Activated B cell treated with CpG ODN at 0.5 μM for 24 hours (primary cell): ENCODE measurements at regions not wholly inside any gene's neighbourhood (a gene's known extent, or its start where the extent isn't known, plus 50 kb on each side); places are given as distances from the start of the nearest gene placed in this dataset.

Experiments
- ATAC-seq: fragments of 200-7000 bp; cut with Tn5 transposase; one replicate; pipeline ENCODE4 v1.10.0; 2021; ENCODE audit warnings: low read depth, mild to moderate bottlenecking, moderate library complexity
- CTCF ChIA-PET: fragments of 350-600 bp; sonication (Branson Sonifier 250); formaldehyde crosslinking; loops from one replicate; lab custom pipeline; 2021; ENCODE audit warnings: antibody characterized with exemption; lab: Charles Lee
- POLR2A ChIA-PET: fragments of 350-600 bp; sonication (Branson Sonifier 250); formaldehyde crosslinking; loops from one replicate; lab custom pipeline; 2021; ENCODE audit warnings: antibody characterized with exemption; lab: Charles Lee
- DNase-seq: peaks from one replicate; pipeline ENCODE4 v3.0.0; 2022
- H3K27ac Mint-ChIP-seq: one replicate; pipeline ENCODE4 v1.8.0; 2020; ENCODE audit warnings: mixed read lengths
- H3K27me3 Mint-ChIP-seq: one replicate; pipeline ENCODE4 v1.8.0; 2021; ENCODE audit warnings: mixed read lengths
- H3K36me3 Mint-ChIP-seq: one replicate; pipeline ENCODE4 v1.8.0; 2021; ENCODE audit warnings: low read depth, mixed read lengths
- H3K4me1 Mint-ChIP-seq: one replicate; pipeline ENCODE4 v1.8.0; 2021; ENCODE audit warnings: mixed read lengths
- H3K4me3 Mint-ChIP-seq: one replicate; pipeline ENCODE4 v1.8.0; 2020; ENCODE audit warnings: mild to moderate bottlenecking, mixed read lengths
- H3K9me3 Mint-ChIP-seq: one replicate; pipeline ENCODE4 v1.8.0; 2020; ENCODE audit warnings: mixed read lengths
- CTCF ChIP-seq: fragments of 200-600 bp; IDR thresholded peaks from one replicate; pipeline ENCODE4 v1.8.0; 2022; ENCODE audit warnings: antibody characterized with exemption, mild to moderate bottlenecking
- intact Hi-C: fragments of 100-400 bp; cut with micrococcal nuclease; formaldehyde crosslinking; loops from one replicate; pipeline ENCODE4 v1.15.1; 2024

GRCh38 chr1:56390232-56390867 lies 189.0 kb downstream of the PLPP3 start:
- H3K36me3 Mint-ChIP-seq = no peaks in the 10 kb centered on the region

GRCh38 chr1:56389813-56390212 lies 189.6 kb downstream of the PLPP3 start:
- ChIA-PET POLR2A (no interaction called here), CTCF (no interaction called here)
- no peak for DNase-seq
- H3K9me3 Mint-ChIP-seq = peaks cover 3% of the 10 kb centered on the region
- no peak for TF ChIP-seq CTCF
- no peak overlapping the region for H3K27ac Mint-ChIP-seq
- peaks cover 2% of the 10 kb centered on the region for H3K27me3 Mint-ChIP-seq
- intact Hi-C loops = no loop called here
- no peak overlapping the region for H3K4me3 Mint-ChIP-seq
- H3K4me1 Mint-ChIP-seq = no peaks in the 10 kb centered on the region
- no peak for ATAC-seq
- H3K36me3 Mint-ChIP-seq = no peaks in the 10 kb centered on the region

More at GRCh38 chr1:56390232-56390867, 189.0 kb downstream of the PLPP3 start:
- peaks cover 2% of the 10 kb centered on the region for H3K27me3 Mint-ChIP-seq
- CTCF ChIA-PET = no interaction called here
- POLR2A ChIA-PET = no interaction called here
- DNase-seq (no peak), ATAC-seq (no peak)
- TF ChIP-seq CTCF = no peak
- H3K4me1 Mint-ChIP-seq = no peaks in the 10 kb centered on the region
- H3K9me3 Mint-ChIP-seq = peaks cover 3% of the 10 kb centered on the region
- intact Hi-C loops = no loop called here
- no peak overlapping the region for H3K27ac Mint-ChIP-seq
- H3K4me3 Mint-ChIP-seq = no peak overlapping the region

- Mint-ChIP-seq H3K27me3 (peaks cover 2% of the 10 kb centered on the region), H3K27ac (no peak overlapping the region), H3K9me3 (peaks cover 2% of the 10 kb centered on the region), H3K4me1 (no peaks in the 10 kb centered on the region), H3K4me3 (no peak overlapping the region), H3K36me3 (no peaks in the 10 kb centered on the region)
- intact Hi-C loops = no loop called here
- CTCF ChIA-PET = no interaction called here
- ATAC-seq (no peak), DNase-seq (no peak)
- POLR2A ChIA-PET = no interaction called here
- TF ChIP-seq CTCF = no peak
Measured at GRCh38 chr1:56387071-56387740, 192.2 kb downstream of the PLPP3 start.

- Mint-ChIP-seq H3K4me3 (no peak overlapping the region), H3K27ac (no peak overlapping the region), H3K4me1 (no peaks in the 10 kb centered on the region), H3K9me3 (peaks cover 2% of the 10 kb centered on the region), H3K27me3 (no peaks in the 10 kb centered on the region), H3K36me3 (no peaks in the 10 kb centered on the region)
- ATAC-seq = no peak
- POLR2A ChIA-PET = no interaction called here
- CTCF ChIA-PET = no interaction called here
- no peak for DNase-seq
- intact Hi-C loops = no loop called here
- no peak for TF ChIP-seq CTCF
Measured at GRCh38 chr1:56385314-56385713, 194.0 kb downstream of the PLPP3 start.

- POLR2A ChIA-PET = no interaction called here
- Mint-ChIP-seq H3K27ac (no peak overlapping the region), H3K36me3 (no peaks in the 10 kb centered on the region), H3K4me1 (no peaks in the 10 kb centered on the region), H3K27me3 (no peaks in the 10 kb centered on the region), H3K4me3 (no peak overlapping the region), H3K9me3 (no peaks in the 10 kb centered on the region)
- TF ChIP-seq CTCF = no peak
- DNase-seq = no peak
- ATAC-seq = no peak
- CTCF ChIA-PET = no interaction called here
- intact Hi-C loops = no loop called here
Measured at GRCh38 chr1:56382929-56383328, 196.4 kb downstream of the PLPP3 start.
